SJCRH30 (cell line): ENCODE measurements at regions not wholly inside any gene's neighbourhood (a gene's known extent, or its start where the extent isn't known, plus 50 kb on each side); places are given as distances from the start of the nearest gene placed in this dataset.
A peak's percentile ranks its signal among the peaks of the same experiment; 100 is the strongest.

Source experiments
- DNase-seq, 2 experiments: peaks; one replicate each; pipeline ENCODE4 v3.0.0-alpha.2; 2015 to 2020
- H3K27ac ChIP-seq: fragments of 250-450 bp; sonication (Bioruptor Pico); 2 replicates; pipeline ENCODE4 v1.5.1; 2020; ENCODE audit warnings: mild to moderate bottlenecking, moderate library complexity
- H3K27me3 ChIP-seq: fragments of 250-450 bp; sonication (Bioruptor Pico); 2 replicates; pipeline ENCODE4 v1.5.1; 2020; ENCODE audit warnings: mild to moderate bottlenecking, moderate library complexity
- H3K36me3 ChIP-seq: fragments of 250-450 bp; sonication (Bioruptor Pico); 2 replicates; pipeline ENCODE4 v1.5.1; 2020; ENCODE audit warnings: mild to moderate bottlenecking, moderate library complexity
- H3K4me1 ChIP-seq: fragments of 250-450 bp; sonication (Bioruptor Pico); 2 replicates; pipeline ENCODE4 v1.5.1; 2020; ENCODE audit warnings: mild to moderate bottlenecking, moderate library complexity
- H3K4me3 ChIP-seq: fragments of 250-450 bp; sonication (Bioruptor Pico); 2 replicates; pipeline ENCODE4 v1.5.1; 2020; ENCODE audit warnings: mild to moderate bottlenecking, moderate library complexity
- H3K9me3 ChIP-seq: fragments of 250-450 bp; sonication (Bioruptor Pico); replicated peaks from 2 replicates; pipeline ENCODE4 v1.5.1; 2020; ENCODE audit warnings: mild to moderate bottlenecking, moderate library complexity

GRCh38 chr18:44586782-44587524 is 93.7 kb upstream of the SETBP1 start:
- no peak overlapping the region for H3K27ac ChIP-seq
- H3K36me3 ChIP-seq = no peaks in the 10 kb centered on the region
- no peaks in the 10 kb centered on the region for H3K27me3 ChIP-seq
- 0 out of 2 replicates have a peak, but pooled peaks cover 3% of the 10 kb centered on the region for H3K9me3 ChIP-seq
- no peak for DNase-seq
- no peak overlapping the region for H3K4me3 ChIP-seq
- peaks cover 7% of the 10 kb centered on the region; the same call in 1 of the 2 replicates for H3K4me1 ChIP-seq

- Histone ChIP-seq H3K4me3 (no peak overlapping the region), H3K9me3 (0 out of 2 replicates have a peak, but pooled peaks cover 3% of the 10 kb centered on the region), H3K27me3 (no peaks in the 10 kb centered on the region), H3K36me3 (no peaks in the 10 kb centered on the region), H3K4me1 (peaks cover 7% of the 10 kb centered on the region; the same call in 1 of the 2 replicates), H3K27ac (no peak overlapping the region)
- no peak for DNase-seq
These were observed 92.2 kb upstream of the SETBP1 start for GRCh38 chr18:44588508-44588907.

DNA sequence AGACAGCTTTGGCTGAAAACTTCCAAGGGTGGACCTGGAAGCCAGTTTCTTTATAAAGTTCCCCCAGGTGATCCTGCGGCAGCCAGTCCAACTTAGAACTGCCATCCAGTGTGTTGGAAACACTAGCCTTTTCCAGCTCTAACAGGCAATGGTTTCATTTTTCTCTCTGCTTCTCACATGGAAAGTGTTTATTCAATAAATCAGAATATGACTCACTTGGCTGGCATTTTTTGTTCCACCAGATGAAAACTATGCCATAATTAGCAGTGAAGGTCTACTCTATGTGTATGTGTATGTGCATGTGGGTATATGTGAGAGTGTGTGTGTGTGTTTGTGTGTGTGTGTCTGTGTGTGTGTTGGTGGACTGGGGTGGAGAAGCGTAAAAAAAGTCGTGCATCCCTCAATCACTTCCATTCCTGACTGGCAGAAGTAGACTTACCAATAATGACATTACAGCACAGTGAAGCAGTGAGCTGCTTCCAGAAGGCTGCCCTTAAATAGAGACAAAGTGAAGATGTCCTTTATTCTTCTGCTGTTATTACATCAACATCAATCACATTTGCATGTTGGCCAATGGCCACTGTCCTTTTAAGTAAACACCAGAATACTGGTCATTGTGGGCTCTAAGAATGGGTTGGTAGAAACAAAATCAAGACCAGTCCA is 90.9 kb upstream of the SETBP1 start:
- Histone ChIP-seq H3K4me1 (peaks cover 7% of the 10 kb centered on the region; the same call in 1 of the 2 replicates), H3K36me3 (no peaks in the 10 kb centered on the region), H3K4me3 (no peak overlapping the region), H3K9me3 (0 out of 2 replicates have a peak, but pooled peaks cover 3% of the 10 kb centered on the region), H3K27ac (no peak overlapping the region), H3K27me3 (no peaks in the 10 kb centered on the region)
- no peak for DNase-seq

GRCh38 chr18:44590956-44591670 is 89.6 kb upstream of the SETBP1 start:
- Histone ChIP-seq H3K27me3 (no peaks in the 10 kb centered on the region), H3K4me3 (no peak overlapping the region), H3K4me1 (peaks cover 7% of the 10 kb centered on the region; the same call in 1 of the 2 replicates), H3K36me3 (no peaks in the 10 kb centered on the region), H3K27ac (no peak overlapping the region), H3K9me3 (0 out of 2 replicates have a peak, but pooled peaks cover 3% of the 10 kb centered on the region)
- no peak for DNase-seq

DNA sequence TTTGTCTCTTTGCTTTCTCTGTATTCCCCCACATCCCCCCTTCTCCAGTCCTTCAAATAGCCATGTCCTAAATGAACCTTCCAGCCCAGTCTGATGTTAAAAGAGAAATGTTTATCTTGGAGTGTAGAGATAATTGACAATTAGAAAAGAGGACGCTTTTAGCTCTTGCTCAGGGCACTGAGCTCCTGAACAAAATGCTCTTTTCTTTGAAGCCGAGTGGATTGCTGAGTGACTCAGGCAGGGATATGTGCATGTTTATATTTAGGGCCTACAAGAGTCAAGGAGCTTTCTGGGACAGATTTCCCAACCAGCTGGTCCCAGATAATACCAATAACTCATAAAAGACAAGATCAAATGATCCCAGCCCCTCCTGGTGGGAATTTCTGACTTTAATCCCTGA is 88.0 kb upstream of the SETBP1 start:
- no peak overlapping the region for H3K4me3 ChIP-seq
- no peaks in the 10 kb centered on the region for H3K36me3 ChIP-seq
- H3K9me3 ChIP-seq = 0 out of 2 replicates have a peak, but pooled peaks cover 3% of the 10 kb centered on the region
- DNase-seq = peak; percentile 22 to 53
- H3K4me1 ChIP-seq = peaks cover 7% of the 10 kb centered on the region; the same call in 1 of the 2 replicates
- H3K27ac ChIP-seq = no peak overlapping the region
- H3K27me3 ChIP-seq = no peaks in the 10 kb centered on the region

DNA sequence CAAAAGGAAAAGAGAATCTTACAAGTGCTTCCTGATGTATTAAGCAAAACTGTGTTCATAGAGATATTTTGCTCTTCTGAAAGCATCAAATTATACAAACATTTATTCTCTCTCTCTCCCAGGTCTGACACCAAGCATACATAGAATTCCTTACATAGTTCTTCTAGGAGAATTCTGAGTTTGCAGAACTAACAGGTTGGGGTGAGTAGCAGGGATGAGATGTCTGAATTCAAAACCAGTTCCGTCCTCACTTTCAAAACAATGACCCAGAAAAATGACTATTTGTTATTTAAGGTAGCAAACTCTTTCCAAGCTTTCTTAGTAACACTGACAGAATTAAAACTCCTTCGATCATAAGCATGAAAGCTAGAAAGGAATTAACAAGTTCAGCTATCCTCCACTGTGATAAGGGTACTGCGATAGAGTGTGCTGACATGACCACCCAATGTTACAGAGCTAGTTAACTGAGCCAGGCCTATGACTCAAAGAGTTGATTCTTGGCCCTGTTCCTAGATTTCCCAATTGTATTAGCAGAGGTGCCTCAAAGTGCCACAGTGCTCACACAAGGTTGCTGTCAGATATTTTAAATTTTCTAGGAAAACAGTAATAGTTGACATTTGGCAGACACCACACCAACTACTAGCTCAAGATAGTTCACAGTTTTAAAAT is 85.8 kb upstream of the SETBP1 start:
- H3K4me1 ChIP-seq = peaks cover 2% of the 10 kb centered on the region; the same call in 1 of the 2 replicates

GRCh38 chr18:44597797-44598196 is 82.9 kb upstream of the SETBP1 start:
- no peaks in the 10 kb centered on the region for H3K9me3 ChIP-seq
- no peaks in the 10 kb centered on the region for H3K27me3 ChIP-seq
- peaks cover 16% of the 10 kb centered on the region for H3K4me1 ChIP-seq
- no peak for DNase-seq
- no peak overlapping the region for H3K4me3 ChIP-seq
- H3K36me3 ChIP-seq = no peaks in the 10 kb centered on the region
- no peak overlapping the region for H3K27ac ChIP-seq

More for the DNA sequence above, 85.8 kb upstream of the SETBP1 start:
- peak; percentile 2 to 29 for DNase-seq
- Histone ChIP-seq H3K4me3 (no peak overlapping the region), H3K9me3 (0 out of 2 replicates have a peak, but pooled peaks cover 3% of the 10 kb centered on the region), H3K27ac (no peak overlapping the region), H3K36me3 (no peaks in the 10 kb centered on the region), H3K27me3 (no peaks in the 10 kb centered on the region)

GRCh38 chr18:44598514-44598913 is 82.2 kb upstream of the SETBP1 start:
- H3K27ac ChIP-seq = no peak overlapping the region
- H3K9me3 ChIP-seq = no peaks in the 10 kb centered on the region
- no peaks in the 10 kb centered on the region for H3K27me3 ChIP-seq
- no peak overlapping the region for H3K4me3 ChIP-seq
- DNase-seq = no peak
- no peaks in the 10 kb centered on the region for H3K36me3 ChIP-seq
- peaks cover 16% of the 10 kb centered on the region for H3K4me1 ChIP-seq

- no peaks in the 10 kb centered on the region for H3K27me3 ChIP-seq
- no peak for DNase-seq
- H3K9me3 ChIP-seq = no peaks in the 10 kb centered on the region
- H3K4me3 ChIP-seq = no peak overlapping the region
- H3K4me1 ChIP-seq = peaks cover 16% of the 10 kb centered on the region
- H3K36me3 ChIP-seq = no peaks in the 10 kb centered on the region
- H3K27ac ChIP-seq = no peak overlapping the region
These were observed 81.3 kb upstream of the SETBP1 start for GRCh38 chr18:44599412-44599811.

GRCh38 chr18:44601447-44601846 is 79.2 kb upstream of the SETBP1 start:
- Histone ChIP-seq H3K4me3 (no peak overlapping the region), H3K27me3 (no peaks in the 10 kb centered on the region), H3K36me3 (no peaks in the 10 kb centered on the region), H3K9me3 (no peaks in the 10 kb centered on the region), H3K4me1 (peaks cover 16% of the 10 kb centered on the region), H3K27ac (no peak overlapping the region)
- DNase-seq = peak; percentile 46 to 72

- H3K4me3 ChIP-seq = no peak overlapping the region
- no peaks in the 10 kb centered on the region for H3K9me3 ChIP-seq
- no peak overlapping the region for H3K27ac ChIP-seq
- H3K4me1 ChIP-seq = peaks cover 16% of the 10 kb centered on the region
- H3K36me3 ChIP-seq = no peaks in the 10 kb centered on the region
- H3K27me3 ChIP-seq = no peaks in the 10 kb centered on the region
- peak in 1 of 2 experiments; percentile 26 for DNase-seq
These were observed 78.3 kb upstream of the SETBP1 start for GRCh38 chr18:44602380-44602779.

DNA sequence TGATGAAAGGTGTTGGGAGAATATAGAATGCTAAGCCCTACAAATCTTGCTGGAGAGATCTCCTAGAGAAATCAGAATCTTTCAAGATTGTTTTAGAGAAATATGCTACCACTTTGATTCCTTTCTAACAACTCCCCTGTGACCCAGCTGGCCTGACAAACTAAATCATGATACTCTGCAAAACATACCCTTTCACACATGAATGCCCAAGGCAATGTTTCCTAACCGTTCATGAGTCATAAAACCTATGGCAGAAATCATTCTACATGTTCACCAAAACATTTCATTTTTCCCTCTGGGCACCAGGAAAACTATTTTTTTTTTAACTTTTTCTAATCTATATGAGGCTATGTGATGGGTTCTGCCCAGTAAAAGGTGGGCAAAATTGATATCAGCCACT is 77.8 kb upstream of the SETBP1 start:
- no peak overlapping the region for H3K4me3 ChIP-seq
- no peak overlapping the region for H3K27ac ChIP-seq
- H3K4me1 ChIP-seq = peaks cover 16% of the 10 kb centered on the region
- H3K27me3 ChIP-seq = no peaks in the 10 kb centered on the region
- H3K36me3 ChIP-seq = no peaks in the 10 kb centered on the region
- no peak for DNase-seq
- no peaks in the 10 kb centered on the region for H3K9me3 ChIP-seq

GRCh38 chr18:44609181-44609941 is 71.3 kb upstream of the SETBP1 start:
- Histone ChIP-seq H3K36me3 (no peaks in the 10 kb centered on the region), H3K4me3 (no peak overlapping the region), H3K27ac (no peak overlapping the region), H3K4me1 (no peaks in the 10 kb centered on the region), H3K27me3 (no peaks in the 10 kb centered on the region), H3K9me3 (no peaks in the 10 kb centered on the region)
- DNase-seq = no peak

GRCh38 chr18:44620812-44621211 is 59.9 kb upstream of the SETBP1 start:
- DNase-seq = no peak
- Histone ChIP-seq H3K27ac (no peak overlapping the region), H3K36me3 (no peaks in the 10 kb centered on the region), H3K4me1 (peaks cover 8% of the 10 kb centered on the region), H3K27me3 (no peaks in the 10 kb centered on the region), H3K4me3 (no peak overlapping the region), H3K9me3 (no peaks in the 10 kb centered on the region)
